ENCODE measurements at regions not wholly inside any gene's neighbourhood (a gene's known extent, or its start where the extent isn't known, plus 50 kb on each side); places are given as distances from the start of the nearest gene placed in this dataset.

GRCh38 chr3:162491952-162492351, 995.3 kb downstream of the OTOL1 start:
- no peaks in the 10 kb centered on the region for H4K20me1 ChIP-seq (ENCODE audit: control insufficient read depth, insufficient read depth, insufficient read length)
- no peak overlapping the region for H3K9ac ChIP-seq (ENCODE audit: extremely low read depth, insufficient read length, low read length)
- no peak overlapping the region for H3K23ac ChIP-seq (ENCODE audit: insufficient read length, low read depth, low read length)
- no peak overlapping the region for H2BK15ac ChIP-seq (ENCODE audit: low read depth, low read length)
- H3K18ac ChIP-seq (ENCODE audit: insufficient read length, low read depth, low read length) = no peak overlapping the region
- H3K79me2 ChIP-seq (ENCODE audit: insufficient read depth, low read length) = no peaks in the 10 kb centered on the region
- no peak for TF ChIP-seq CTCF (conservative IDR thresholded peaks at IDR 0.05)
- no peaks in the 10 kb centered on the region for H3K23me2 ChIP-seq (ENCODE audit: insufficient read length, low read depth, low read length, poor library complexity, severe bottlenecking)
- no peak overlapping the region for H3K27ac Mint-ChIP-seq
- H2BK12ac ChIP-seq (ENCODE audit: insufficient read length, low read depth, low read length) = no peak overlapping the region
- peaks cover 0 to 2% of the 10 kb centered on the region in 2 experiments; a peak in 1 of 5 replicates for H3K9me3 Mint-ChIP-seq
- H3T11ph ChIP-seq (ENCODE audit: low read length) = no peak overlapping the region
- no peak overlapping the region for H3K4me3 Mint-ChIP-seq
- no peak overlapping the region for H4K5ac ChIP-seq (ENCODE audit: insufficient read length, low read depth, low read length)
- H2BK120ac ChIP-seq (ENCODE audit: low read depth, low read length, poor library complexity, severe bottlenecking) = no peak overlapping the region
- H3K14ac ChIP-seq (ENCODE audit: insufficient read depth, low read length) = no peak overlapping the region
- no peaks in the 10 kb centered on the region for H3K27me3 Mint-ChIP-seq (ENCODE audit: low read depth)
- no peak overlapping the region for H2AFZ ChIP-seq (ENCODE audit: low read length)
- no peaks in the 10 kb centered on the region for H3K79me1 ChIP-seq (ENCODE audit: insufficient read depth, low read depth, low read length, poor library complexity, severe bottlenecking)
- no CpG with 5 or more reads among the region's 1 CpG for WGBS (ENCODE audit: extremely low coverage, insufficient read length, low lambda C conversion rate)
- no peak for DNase-seq
- no peak overlapping the region for H2AK5ac ChIP-seq (ENCODE audit: insufficient read length, low read length)
- H4K91ac ChIP-seq (ENCODE audit: insufficient read length, low read depth, low read length) = no peak overlapping the region
- no peak overlapping the region for H2BK20ac ChIP-seq (ENCODE audit: low read depth, low read length, poor library complexity, severe bottlenecking)
- H3K27me3 ChIP-seq (ENCODE audit: insufficient read depth, low read length) = no peaks in the 10 kb centered on the region
- no peak overlapping the region for H3K4ac ChIP-seq (ENCODE audit: low read depth, low read length)
- H3K4me1 Mint-ChIP-seq = peaks cover 3% of the 10 kb centered on the region in 2 experiments; a peak in 1 of 4 replicates
- peaks cover 0 to 4% (median 3%) of the 10 kb centered on the region in 3 experiments; a peak in 3 of 7 replicates for H3K36me3 Mint-ChIP-seq (ENCODE audit: insufficient read depth in 1 of 3, low read depth in 3 of 3)
- H3K4me1 ChIP-seq (ENCODE audit: insufficient read depth, low read length) = no peaks in the 10 kb centered on the region
- H3K4me2 ChIP-seq (ENCODE audit: insufficient read depth, insufficient read length, low read length) = no peak overlapping the region
- H3K56ac ChIP-seq (ENCODE audit: insufficient read length, low read depth, low read length) = no peak overlapping the region
- no peaks in the 10 kb centered on the region for H3K9me3 ChIP-seq (ENCODE audit: control insufficient read depth, low read depth, low read length)
- no peak overlapping the region for H3K27ac ChIP-seq (ENCODE audit: insufficient read length, low read depth, low read length)
- no peak overlapping the region for H4K8ac ChIP-seq (replicated peaks; ENCODE audit: insufficient read length, low read depth, low read length)
- H2BK5ac ChIP-seq (ENCODE audit: insufficient read length, low read length) = no peak overlapping the region

All from H9 (cell line).